Peyer's patch (tissue), 4 donors: ENCODE measurements at regions not wholly inside any gene's neighbourhood (a gene's known extent, or its start where the extent isn't known, plus 50 kb on each side); places are given as distances from the start of the nearest gene placed in this dataset.
"Not testable (repeated sequence)": the region's sequence is repeated elsewhere in the genome, so short reads cannot be mapped to it uniquely, and the experiment has no call there.

ENCODE experiments used
- DNase-seq, 3 donors: peaks; one replicate each; pipeline ENCODE4 v3.0.0-alpha.2; 2017 to 2019
- H3K27ac ChIP-seq, 4 donors: fragments of 200-600 bp; sonication (generic); one replicate each; pipeline ENCODE4 v1.5.1; 2016 to 2019
- H3K27me3 ChIP-seq, 2 donors: fragments of 200-600 bp; sonication (generic); one replicate each; pipeline ENCODE4 v1.5.1; 2019
- H3K36me3 ChIP-seq, 3 donors: fragments of 200-600 bp; sonication (generic); one replicate each; pipeline ENCODE4 v1.5.1; 2016 to 2019
- H3K4me1 ChIP-seq, 4 donors: fragments of 200-600 bp; sonication (generic); one replicate each; pipeline ENCODE4 v1.5.1; 2016 to 2019
- H3K4me3 ChIP-seq, 4 donors: fragments of 200-600 bp; sonication (generic); 1 replicate in 3 of 4; 2 replicates in 1 of 4; pipeline ENCODE4 v1.5.1; 2016 to 2019; ENCODE audit warnings: mild to moderate bottlenecking in 1 of 4
- H3K9me3 ChIP-seq, 4 donors: fragments of 200-600 bp; sonication (generic); one replicate each; pipeline ENCODE4 v1.5.1; 2016 to 2019; ENCODE audit warnings: mild to moderate bottlenecking in 1 of 4
- CTCF ChIP-seq, 6 experiments: fragments of 450-650 bp in 4 of 6; fragments of 200-600 bp in 2 of 6; sonication (generic) in 1 of 6; IDR thresholded peaks; one replicate each; pipeline ENCODE4 v1.5.1; 2017 to 2019; ENCODE audit warnings: antibody characterized with exemption in 6 of 6, mild to moderate bottlenecking in 3 of 6, moderate library complexity in 1 of 6
- POLR2A ChIP-seq, 2 donors: fragments of 450-650 bp; IDR thresholded peaks; one replicate each; pipeline ENCODE4 v1.5.1; 2017; ENCODE audit warnings: antibody characterized with exemption in 2 of 2, mild to moderate bottlenecking in 2 of 2, moderate library complexity in 2 of 2

- no peak for DNase-seq
- Histone ChIP-seq H3K27ac (no peak overlapping the region), H3K4me1 (no peaks in the 10 kb centered on the region), H3K36me3 (no peaks in the 10 kb centered on the region), H3K27me3 (no peaks in the 10 kb centered on the region), H3K4me3 (no peak overlapping the region), H3K9me3 (no peaks in the 10 kb centered on the region)
- no peak for TF ChIP-seq CTCF (IDR thresholded peaks at IDR 0.05)
- TF ChIP-seq POLR2A (IDR thresholded peaks at IDR 0.05) = no peak
Observed at GRCh38 chr2:199552141-199552540, 94.4 kb upstream of the SATB2 start.

GRCh38 chr2:199543606-199544172 is 86.0 kb upstream of the SATB2 start:
- Histone ChIP-seq H3K27ac (no peak overlapping the region), H3K4me3 (no peak overlapping the region), H3K9me3 (no peaks in the 10 kb centered on the region), H3K4me1 (no peaks in the 10 kb centered on the region), H3K27me3 (no peaks in the 10 kb centered on the region), H3K36me3 (no peaks in the 10 kb centered on the region)
- TF ChIP-seq POLR2A (IDR thresholded peaks at IDR 0.05) = no peak
- no peak for TF ChIP-seq CTCF (IDR thresholded peaks at IDR 0.05)
- DNase-seq = no peak

- TF ChIP-seq POLR2A (IDR thresholded peaks at IDR 0.05) (no peak), CTCF (IDR thresholded peaks at IDR 0.05) (no peak)
- Histone ChIP-seq H3K4me1 (no peaks in the 10 kb centered on the region), H3K9me3 (no peaks in the 10 kb centered on the region), H3K27me3 (no peaks in the 10 kb centered on the region), H3K27ac (no peak overlapping the region), H3K4me3 (no peak overlapping the region), H3K36me3 (no peaks in the 10 kb centered on the region)
- no peak for DNase-seq
Observed at GRCh38 chr2:199535445-199536177, 77.9 kb upstream of the SATB2 start.

GRCh38 chr2:199533873-199534272 is 76.1 kb upstream of the SATB2 start:
- H3K9me3 ChIP-seq, DNase-seq, H3K4me1 ChIP-seq, H3K4me3 ChIP-seq, H3K36me3 ChIP-seq, H3K27me3 ChIP-seq, H3K27ac ChIP-seq: not testable (repeated sequence)

- DNase-seq = no peak
- H3K27me3 ChIP-seq = no peaks in the 10 kb centered on the region
- TF ChIP-seq POLR2A (IDR thresholded peaks at IDR 0.05) = no peak
- TF ChIP-seq CTCF (IDR thresholded peaks at IDR 0.05) = no peak
Observed at GRCh38 chr2:199527071-199527470, 69.3 kb upstream of the SATB2 start.

GRCh38 chr2:199524689-199525574 is 67.2 kb upstream of the SATB2 start:
- Histone ChIP-seq H3K4me1 (no peaks in the 10 kb centered on the region), H3K27ac (no peak overlapping the region), H3K9me3 (peaks cover 0 to 3% (median 0%) of the 10 kb centered on the region in 4 donors), H3K36me3 (no peaks in the 10 kb centered on the region), H3K4me3 (no peak overlapping the region), H3K27me3 (no peaks in the 10 kb centered on the region)
- DNase-seq = no peak
- TF ChIP-seq POLR2A (IDR thresholded peaks at IDR 0.05) = no peak
- TF ChIP-seq CTCF (IDR thresholded peaks at IDR 0.05) = no peak

More at GRCh38 chr2:199527071-199527470, 69.3 kb upstream of the SATB2 start:
- H3K9me3 ChIP-seq = peaks cover 0 to 3% (median 0%) of the 10 kb centered on the region in 4 donors
- no peaks in the 10 kb centered on the region for H3K36me3 ChIP-seq
- no peak overlapping the region for H3K27ac ChIP-seq
- no peak overlapping the region for H3K4me3 ChIP-seq
- no peaks in the 10 kb centered on the region for H3K4me1 ChIP-seq
